Tibial artery (tissue), 4 donors: ENCODE measurements at regions not wholly inside any gene's neighbourhood (a gene's known extent, or its start where the extent isn't known, plus 50 kb on each side); places are given as distances from the start of the nearest gene placed in this dataset.

ENCODE experiments used
- DNase-seq, 2 donors: peaks; one replicate each; pipeline ENCODE4 v3.0.0-alpha.2; 2019
- H3K27ac ChIP-seq, 2 donors: fragments of 200-600 bp; sonication (generic) in 1 of 2; 1 replicate in 1 of 2; 2 replicates in 1 of 2; pipeline ENCODE4 v1.5.1; 2018 to 2019; ENCODE audit warnings: mild to moderate bottlenecking in 1 of 2
- H3K27me3 ChIP-seq, 2 donors: fragments of 200-600 bp; sonication (generic) in 1 of 2; one replicate each; pipeline versions ENCODE4 v1.5.1 to v1.6.0; 2016 to 2019
- H3K36me3 ChIP-seq, 3 donors: fragments of 200-600 bp; sonication (generic) in 2 of 3; one replicate each; pipeline ENCODE4 v1.5.1; 2016 to 2019; ENCODE audit warnings: mild to moderate bottlenecking in 2 of 3
- H3K4me1 ChIP-seq, 4 donors: fragments of 200-600 bp; sonication (generic) in 2 of 4; 1 replicate in 3 of 4; 2 replicates in 1 of 4; pipeline ENCODE4 v1.5.1; 2016 to 2019
- H3K4me3 ChIP-seq, 2 donors: fragments of 200-600 bp; sonication (generic) in 1 of 2; 1 replicate in 1 of 2; 2 replicates in 1 of 2; pipeline ENCODE4 v1.5.1; 2018 to 2019; ENCODE audit warnings: mild to moderate bottlenecking in 2 of 2
- H3K9me3 ChIP-seq, 3 donors: fragments of 200-600 bp; sonication (generic) in 1 of 3; one replicate each; pipeline ENCODE4 v1.5.1; 2016 to 2019
- intact Hi-C: fragments of 100-400 bp; cut with DNase I; formaldehyde crosslinking; loops from one replicate; pipeline ENCODE4 v1.15.0; 2023; ENCODE audit warnings: low total_unique reads
- TF ChIP-seq, protein P1 (sequence below), 2 experiments: fragments of 200-600 bp in 1 of 2; fragments of 450-650 bp in 1 of 2; IDR thresholded peaks; one replicate each; pipeline ENCODE4 v1.5.1; 2017 to 2019; ENCODE audit warnings: antibody characterized with exemption in 2 of 2, mild to moderate bottlenecking in 1 of 2, moderate library complexity in 1 of 2

DNA sequence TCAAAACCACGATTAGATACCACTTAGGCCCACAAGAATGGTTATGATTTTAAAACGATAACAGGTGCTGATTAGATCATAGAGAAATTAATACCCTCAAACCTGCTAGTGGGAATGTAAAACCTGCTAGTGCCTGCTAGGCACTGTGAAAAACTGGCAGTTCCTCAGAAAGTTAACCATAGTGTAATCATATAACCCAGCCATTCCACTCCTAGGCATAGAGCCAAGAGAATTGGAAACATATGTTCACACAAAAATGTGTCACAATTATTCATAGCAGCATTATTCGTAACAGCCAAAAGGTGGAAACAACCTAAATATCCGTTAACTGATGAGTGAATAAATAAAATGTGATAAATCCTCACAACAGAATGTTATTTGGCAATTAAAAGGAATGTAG, 122.2 kb upstream of the SYN3 start:
- TF ChIP-seq, protein P1, sequence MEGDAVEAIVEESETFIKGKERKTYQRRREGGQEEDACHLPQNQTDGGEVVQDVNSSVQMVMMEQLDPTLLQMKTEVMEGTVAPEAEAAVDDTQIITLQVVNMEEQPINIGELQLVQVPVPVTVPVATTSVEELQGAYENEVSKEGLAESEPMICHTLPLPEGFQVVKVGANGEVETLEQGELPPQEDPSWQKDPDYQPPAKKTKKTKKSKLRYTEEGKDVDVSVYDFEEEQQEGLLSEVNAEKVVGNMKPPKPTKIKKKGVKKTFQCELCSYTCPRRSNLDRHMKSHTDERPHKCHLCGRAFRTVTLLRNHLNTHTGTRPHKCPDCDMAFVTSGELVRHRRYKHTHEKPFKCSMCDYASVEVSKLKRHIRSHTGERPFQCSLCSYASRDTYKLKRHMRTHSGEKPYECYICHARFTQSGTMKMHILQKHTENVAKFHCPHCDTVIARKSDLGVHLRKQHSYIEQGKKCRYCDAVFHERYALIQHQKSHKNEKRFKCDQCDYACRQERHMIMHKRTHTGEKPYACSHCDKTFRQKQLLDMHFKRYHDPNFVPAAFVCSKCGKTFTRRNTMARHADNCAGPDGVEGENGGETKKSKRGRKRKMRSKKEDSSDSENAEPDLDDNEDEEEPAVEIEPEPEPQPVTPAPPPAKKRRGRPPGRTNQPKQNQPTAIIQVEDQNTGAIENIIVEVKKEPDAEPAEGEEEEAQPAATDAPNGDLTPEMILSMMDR (IDR thresholded peaks at IDR 0.05) = no peak
- no peak for DNase-seq
- H3K4me3 ChIP-seq = no peak overlapping the region
- no peak overlapping the region for H3K27ac ChIP-seq
- H3K9me3 ChIP-seq = no peaks in the 10 kb centered on the region
- H3K4me1 ChIP-seq = no peaks in the 10 kb centered on the region
- H3K36me3 ChIP-seq = no peaks in the 10 kb centered on the region
- no peaks in the 10 kb centered on the region for H3K27me3 ChIP-seq
- intact Hi-C loops = no loop called here

- H3K4me1 ChIP-seq = no peaks in the 10 kb centered on the region
- intact Hi-C loops = no loop called here
- TF ChIP-seq, protein P1 (IDR thresholded peaks at IDR 0.05) = no peak
- H3K36me3 ChIP-seq = no peaks in the 10 kb centered on the region
- H3K4me3 ChIP-seq = no peak overlapping the region
- no peak overlapping the region for H3K27ac ChIP-seq
- DNase-seq = no peak
- H3K9me3 ChIP-seq = no peaks in the 10 kb centered on the region
- no peaks in the 10 kb centered on the region for H3K27me3 ChIP-seq
Observed at GRCh38 chr22:33167998-33168790, 110.0 kb upstream of the SYN3 start.

DNA sequence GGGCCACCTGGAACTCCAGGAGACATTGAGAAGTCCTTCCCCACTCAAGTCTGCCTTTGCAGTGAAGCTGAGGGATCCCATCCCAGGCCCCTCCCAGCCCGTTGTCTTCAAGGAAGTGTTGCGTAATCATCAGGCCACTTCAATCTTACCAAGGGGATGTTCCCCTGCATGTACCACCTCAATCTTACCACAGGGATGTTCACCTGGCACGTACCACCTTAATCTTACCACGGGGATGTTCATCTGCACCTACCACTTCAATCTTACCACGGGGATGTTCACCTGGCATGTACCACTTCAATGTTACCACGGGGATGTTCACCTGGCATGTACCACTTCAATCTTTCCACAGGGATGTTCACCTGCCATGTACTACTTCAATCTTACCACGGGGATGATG, 108.0 kb upstream of the SYN3 start:
- TF ChIP-seq, protein P1 (IDR thresholded peaks at IDR 0.05) = no peak
- Histone ChIP-seq H3K36me3 (no peaks in the 10 kb centered on the region), H3K4me1 (no peaks in the 10 kb centered on the region), H3K27me3 (no peaks in the 10 kb centered on the region), H3K27ac (no peak overlapping the region), H3K9me3 (no peaks in the 10 kb centered on the region), H3K4me3 (no peak overlapping the region)
- intact Hi-C loops = no loop called here
- no peak for DNase-seq

DNA sequence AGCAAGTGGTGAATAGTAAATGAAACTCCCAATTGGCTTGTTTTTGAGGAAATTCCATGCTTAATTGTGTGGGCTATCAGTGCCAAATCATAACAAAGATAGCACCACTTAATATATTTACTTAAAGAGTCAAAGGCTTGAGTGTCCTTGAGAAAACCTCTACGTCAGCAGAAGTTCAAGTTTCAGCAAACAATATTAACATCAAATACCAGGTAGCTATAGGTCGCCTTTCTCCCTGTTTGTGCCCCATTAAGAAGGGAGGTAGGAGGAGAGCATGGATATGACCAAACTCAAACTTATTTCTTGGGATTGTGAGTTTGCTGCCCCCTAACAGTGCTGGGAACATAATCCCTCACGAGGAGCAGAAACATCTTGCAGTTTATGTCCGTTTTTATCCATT, 105.6 kb upstream of the SYN3 start:
- Histone ChIP-seq H3K9me3 (no peaks in the 10 kb centered on the region), H3K36me3 (no peaks in the 10 kb centered on the region), H3K27me3 (no peaks in the 10 kb centered on the region), H3K4me3 (no peak overlapping the region), H3K4me1 (no peaks in the 10 kb centered on the region), H3K27ac (no peak overlapping the region)
- no peak for DNase-seq
- intact Hi-C loops = no loop called here
- TF ChIP-seq, protein P1 (IDR thresholded peaks at IDR 0.05) = no peak

- Histone ChIP-seq H3K4me1 (no peaks in the 10 kb centered on the region), H3K36me3 (no peaks in the 10 kb centered on the region), H3K27ac (no peak overlapping the region), H3K4me3 (no peak overlapping the region), H3K9me3 (no peaks in the 10 kb centered on the region), H3K27me3 (no peaks in the 10 kb centered on the region)
- intact Hi-C loops = no loop called here
- no peak for DNase-seq
- TF ChIP-seq, protein P1 (IDR thresholded peaks at IDR 0.05) = no peak
Observed at GRCh38 chr22:33162196-33162595, 104.0 kb upstream of the SYN3 start.
